Ishikawa (cell line): ENCODE measurements at regions not wholly inside any gene's neighbourhood (a gene's known extent, or its start where the extent isn't known, plus 50 kb on each side); places are given as distances from the start of the nearest gene placed in this dataset.

Source experiments
- CEBPB ChIP-seq: IDR thresholded peaks from 2 replicates; pipeline ENCODE4 v1.6.1; 2012
- CREB1 ChIP-seq: IDR thresholded peaks from 2 replicates; pipeline ENCODE4 v1.6.1; 2012; ENCODE audit warnings: low read depth
- EGR1 ChIP-seq: IDR thresholded peaks from 2 replicates; pipeline ENCODE4 v1.6.1; 2012
- EP300 ChIP-seq: IDR thresholded peaks from 2 replicates; pipeline ENCODE4 v1.6.1; 2012; ENCODE audit warnings: borderline replicate concordance
- RAD21 ChIP-seq: IDR thresholded peaks from 2 replicates; pipeline ENCODE4 v1.6.1; 2012; ENCODE audit warnings: low read depth
- TEAD4 ChIP-seq: IDR thresholded peaks from 2 replicates; pipeline ENCODE4 v1.6.1; 2012
- YY1 ChIP-seq: IDR thresholded peaks from 2 replicates; pipeline ENCODE4 v1.6.1; 2012; ENCODE audit warnings: low read depth
- TF ChIP-seq, protein P1 (sequence below): IDR thresholded peaks from 2 replicates; pipeline ENCODE4 v1.6.1; 2012
- TF ChIP-seq, protein P2 (sequence below): IDR thresholded peaks from 2 replicates; pipeline ENCODE4 v1.6.1; 2012; ENCODE audit warnings: low read depth, mild to moderate bottlenecking
- TF ChIP-seq, protein P3 (sequence below): IDR thresholded peaks from 2 replicates; pipeline ENCODE4 v1.6.1; 2012

- TF ChIP-seq, protein P1, sequence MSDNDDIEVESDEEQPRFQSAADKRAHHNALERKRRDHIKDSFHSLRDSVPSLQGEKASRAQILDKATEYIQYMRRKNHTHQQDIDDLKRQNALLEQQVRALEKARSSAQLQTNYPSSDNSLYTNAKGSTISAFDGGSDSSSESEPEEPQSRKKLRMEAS = no peak
- TF ChIP-seq TEAD4 = no peak
- TF ChIP-seq EGR1 = no peak
- no peak for TF ChIP-seq CREB1
- TF ChIP-seq RAD21 = no peak
- TF ChIP-seq, protein P2, sequence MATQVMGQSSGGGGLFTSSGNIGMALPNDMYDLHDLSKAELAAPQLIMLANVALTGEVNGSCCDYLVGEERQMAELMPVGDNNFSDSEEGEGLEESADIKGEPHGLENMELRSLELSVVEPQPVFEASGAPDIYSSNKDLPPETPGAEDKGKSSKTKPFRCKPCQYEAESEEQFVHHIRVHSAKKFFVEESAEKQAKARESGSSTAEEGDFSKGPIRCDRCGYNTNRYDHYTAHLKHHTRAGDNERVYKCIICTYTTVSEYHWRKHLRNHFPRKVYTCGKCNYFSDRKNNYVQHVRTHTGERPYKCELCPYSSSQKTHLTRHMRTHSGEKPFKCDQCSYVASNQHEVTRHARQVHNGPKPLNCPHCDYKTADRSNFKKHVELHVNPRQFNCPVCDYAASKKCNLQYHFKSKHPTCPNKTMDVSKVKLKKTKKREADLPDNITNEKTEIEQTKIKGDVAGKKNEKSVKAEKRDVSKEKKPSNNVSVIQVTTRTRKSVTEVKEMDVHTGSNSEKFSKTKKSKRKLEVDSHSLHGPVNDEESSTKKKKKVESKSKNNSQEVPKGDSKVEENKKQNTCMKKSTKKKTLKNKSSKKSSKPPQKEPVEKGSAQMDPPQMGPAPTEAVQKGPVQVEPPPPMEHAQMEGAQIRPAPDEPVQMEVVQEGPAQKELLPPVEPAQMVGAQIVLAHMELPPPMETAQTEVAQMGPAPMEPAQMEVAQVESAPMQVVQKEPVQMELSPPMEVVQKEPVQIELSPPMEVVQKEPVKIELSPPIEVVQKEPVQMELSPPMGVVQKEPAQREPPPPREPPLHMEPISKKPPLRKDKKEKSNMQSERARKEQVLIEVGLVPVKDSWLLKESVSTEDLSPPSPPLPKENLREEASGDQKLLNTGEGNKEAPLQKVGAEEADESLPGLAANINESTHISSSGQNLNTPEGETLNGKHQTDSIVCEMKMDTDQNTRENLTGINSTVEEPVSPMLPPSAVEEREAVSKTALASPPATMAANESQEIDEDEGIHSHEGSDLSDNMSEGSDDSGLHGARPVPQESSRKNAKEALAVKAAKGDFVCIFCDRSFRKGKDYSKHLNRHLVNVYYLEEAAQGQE = no peak
- no peak for TF ChIP-seq EP300
- TF ChIP-seq, protein P3, sequence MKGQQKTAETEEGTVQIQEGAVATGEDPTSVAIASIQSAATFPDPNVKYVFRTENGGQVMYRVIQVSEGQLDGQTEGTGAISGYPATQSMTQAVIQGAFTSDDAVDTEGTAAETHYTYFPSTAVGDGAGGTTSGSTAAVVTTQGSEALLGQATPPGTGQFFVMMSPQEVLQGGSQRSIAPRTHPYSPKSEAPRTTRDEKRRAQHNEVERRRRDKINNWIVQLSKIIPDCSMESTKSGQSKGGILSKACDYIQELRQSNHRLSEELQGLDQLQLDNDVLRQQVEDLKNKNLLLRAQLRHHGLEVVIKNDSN = no peak
- no peak for TF ChIP-seq CEBPB
- no peak for TF ChIP-seq YY1
These were observed 156.1 kb downstream of the PIK3R1 start for GRCh38 chr5:68371607-68372006.
